ENCODE measurements at regions not wholly inside any gene's neighbourhood (a gene's known extent, or its start where the extent isn't known, plus 50 kb on each side); places are given as distances from the start of the nearest gene placed in this dataset.

- no peaks in the 10 kb centered on the region for H3K79me2 ChIP-seq (ENCODE audit: low read length)
- H3K27ac ChIP-seq (ENCODE audit: low read length) = no peak overlapping the region
- no peak overlapping the region for H3K9ac ChIP-seq (ENCODE audit: low read length)
- no peak overlapping the region for H2AFZ ChIP-seq (ENCODE audit: low read length)
- no peaks in the 10 kb centered on the region for H3K36me3 ChIP-seq (replicated peaks; ENCODE audit: insufficient read depth, low read length)
- H3K9me2 ChIP-seq (replicated peaks; ENCODE audit: insufficient read depth, low read length) = no peaks in the 10 kb centered on the region
- H3K4me2 ChIP-seq (ENCODE audit: low read depth, low read length) = no peak overlapping the region
- DNase-seq = no peak
- H3F3A ChIP-seq (ENCODE audit: insufficient read depth, low read length) = no peaks in the 10 kb centered on the region
- H3K4me3 ChIP-seq (ENCODE audit: low read length) = no peak overlapping the region
- H4K20me1 ChIP-seq (ENCODE audit: insufficient read depth, low read length) = no peaks in the 10 kb centered on the region
- H3K27me3 ChIP-seq (replicated peaks; ENCODE audit: insufficient read depth, low read length) = no peaks in the 10 kb centered on the region
- no peak for TF ChIP-seq CTCF (IDR thresholded peaks at IDR 0.05; ENCODE audit: low read length)
- TF ChIP-seq EZH2 (optimal IDR thresholded peaks at IDR 0.05; ENCODE audit: low read depth, low read length) = no peak
- TF ChIP-seq EZH2phosphoT487 (IDR thresholded peaks at IDR 0.05; ENCODE audit: low read length) = no peak
- H3K9me3 ChIP-seq (replicated peaks; ENCODE audit: insufficient read depth, low read length) = no peaks in the 10 kb centered on the region
- no peaks in the 10 kb centered on the region for H3K4me1 ChIP-seq (ENCODE audit: low read length)
Observed at GRCh38 chr14:87094913-87095312, 898.1 kb downstream of the GALC start.

- TF ChIP-seq EZH2 (optimal IDR thresholded peaks at IDR 0.05; ENCODE audit: low read depth, low read length) (no peak), CTCF (IDR thresholded peaks at IDR 0.05; ENCODE audit: low read length) (no peak), EZH2phosphoT487 (IDR thresholded peaks at IDR 0.05; ENCODE audit: low read length) (no peak)
Observed at GRCh38 chr14:87088588-87088987, 904.4 kb downstream of the GALC start.

GRCh38 chr14:87087881-87088280 lies 905.1 kb downstream of the GALC start:
- Histone ChIP-seq H4K20me1 (ENCODE audit: insufficient read depth, low read length) (no peaks in the 10 kb centered on the region), H3K9me2 (replicated peaks; ENCODE audit: insufficient read depth, low read length) (no peaks in the 10 kb centered on the region), H3K9ac (ENCODE audit: low read length) (no peak overlapping the region), H3K4me3 (ENCODE audit: low read length) (no peak overlapping the region), H3K36me3 (replicated peaks; ENCODE audit: insufficient read depth, low read length) (no peaks in the 10 kb centered on the region), H3K27ac (ENCODE audit: low read length) (no peak overlapping the region), H2AFZ (ENCODE audit: low read length) (no peak overlapping the region), H3K79me2 (ENCODE audit: low read length) (no peaks in the 10 kb centered on the region), H3K27me3 (replicated peaks; ENCODE audit: insufficient read depth, low read length) (no peaks in the 10 kb centered on the region), H3K9me3 (replicated peaks; ENCODE audit: insufficient read depth, low read length) (no peaks in the 10 kb centered on the region), H3K4me1 (ENCODE audit: low read length) (no peaks in the 10 kb centered on the region), H3K4me2 (ENCODE audit: low read depth, low read length) (no peak overlapping the region), H3F3A (ENCODE audit: insufficient read depth, low read length) (no peaks in the 10 kb centered on the region)
- TF ChIP-seq CTCF (IDR thresholded peaks at IDR 0.05; ENCODE audit: low read length) (no peak), EZH2phosphoT487 (IDR thresholded peaks at IDR 0.05; ENCODE audit: low read length) (no peak), EZH2 (optimal IDR thresholded peaks at IDR 0.05; ENCODE audit: low read depth, low read length) (no peak)
- no peak for DNase-seq

More at GRCh38 chr14:87088588-87088987, 904.4 kb downstream of the GALC start:
- Histone ChIP-seq H3K9me3 (replicated peaks; ENCODE audit: insufficient read depth, low read length) (no peaks in the 10 kb centered on the region), H4K20me1 (ENCODE audit: insufficient read depth, low read length) (no peaks in the 10 kb centered on the region), H3K4me1 (ENCODE audit: low read length) (no peaks in the 10 kb centered on the region), H3K9me2 (replicated peaks; ENCODE audit: insufficient read depth, low read length) (no peaks in the 10 kb centered on the region), H2AFZ (ENCODE audit: low read length) (no peak overlapping the region), H3F3A (ENCODE audit: insufficient read depth, low read length) (no peaks in the 10 kb centered on the region), H3K9ac (ENCODE audit: low read length) (no peak overlapping the region), H3K36me3 (replicated peaks; ENCODE audit: insufficient read depth, low read length) (no peaks in the 10 kb centered on the region), H3K27me3 (replicated peaks; ENCODE audit: insufficient read depth, low read length) (no peaks in the 10 kb centered on the region), H3K27ac (ENCODE audit: low read length) (no peak overlapping the region), H3K4me3 (ENCODE audit: low read length) (no peak overlapping the region), H3K79me2 (ENCODE audit: low read length) (no peaks in the 10 kb centered on the region), H3K4me2 (ENCODE audit: low read depth, low read length) (no peak overlapping the region)
- DNase-seq = no peak
